ENCODE measurements at regions not wholly inside any gene's neighbourhood (a gene's known extent, or its start where the extent isn't known, plus 50 kb on each side); places are given as distances from the start of the nearest gene placed in this dataset.

DNA sequence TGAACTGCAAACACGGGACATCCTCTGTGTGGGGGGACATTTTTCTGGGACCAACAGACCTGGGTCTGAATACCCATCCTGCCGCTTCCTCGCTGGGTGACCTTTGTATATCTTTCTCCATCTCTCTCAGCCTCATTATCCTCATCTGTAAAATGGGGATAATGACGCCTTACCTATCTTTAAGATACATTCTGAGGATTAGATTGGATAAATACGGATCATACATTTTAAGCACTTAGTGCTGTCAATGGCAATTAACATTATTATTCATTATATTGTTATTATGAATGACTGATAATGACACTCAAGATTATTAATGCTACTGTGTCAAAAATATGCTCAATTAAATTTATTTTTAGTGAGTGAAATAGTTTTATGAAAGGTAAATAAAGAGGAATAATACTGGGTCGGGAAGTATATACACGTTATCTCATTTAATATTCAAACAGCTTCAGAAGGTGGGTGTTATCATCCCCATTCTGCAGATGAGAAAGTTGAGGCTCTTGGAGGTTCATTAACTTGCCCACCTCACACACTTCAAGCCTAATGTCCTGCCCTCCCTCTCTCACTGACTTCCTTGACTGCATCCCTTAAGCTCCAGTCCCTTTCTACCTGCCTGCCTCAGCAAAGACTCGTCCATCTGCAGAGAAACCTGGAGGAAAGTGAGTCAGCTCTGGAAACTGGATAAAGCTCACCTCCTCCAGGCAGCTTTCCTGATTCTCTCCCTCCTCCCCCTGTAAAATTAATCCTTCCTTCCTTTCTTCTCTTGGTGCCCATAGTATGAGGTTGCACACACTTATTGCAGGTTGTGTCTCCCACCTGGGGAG, 120.7 kb upstream of the JUN start:
- peaks cover 5% of the 10 kb centered on the region for H3K36me3 Mint-ChIP-seq (ENCODE audit: low read depth)
- peak overlapping the region; percentile 79 for H3K4me3 Mint-ChIP-seq
- H3K27ac Mint-ChIP-seq, result peak overlapping the region; percentile 85
- H3K27me3 Mint-ChIP-seq (ENCODE audit: low read depth), result no peaks in the 10 kb centered on the region
- peaks cover 37% of the 10 kb centered on the region for H3K4me1 Mint-ChIP-seq (ENCODE audit: low read depth)
- H3K9me3 Mint-ChIP-seq, result no peaks in the 10 kb centered on the region

GRCh38 chr1:58905126-58905490, 121.3 kb upstream of the JUN start:
- peak overlapping the region; percentile 68 for H3K27ac Mint-ChIP-seq
- no peaks in the 10 kb centered on the region for H3K9me3 Mint-ChIP-seq
- peak overlapping the region; percentile 72 for H3K4me3 Mint-ChIP-seq
- peaks cover 6% of the 10 kb centered on the region for H3K36me3 Mint-ChIP-seq (ENCODE audit: low read depth)
- no peaks in the 10 kb centered on the region for H3K27me3 Mint-ChIP-seq (ENCODE audit: low read depth)
- peaks cover 32% of the 10 kb centered on the region for H3K4me1 Mint-ChIP-seq (ENCODE audit: low read depth)

DNA sequence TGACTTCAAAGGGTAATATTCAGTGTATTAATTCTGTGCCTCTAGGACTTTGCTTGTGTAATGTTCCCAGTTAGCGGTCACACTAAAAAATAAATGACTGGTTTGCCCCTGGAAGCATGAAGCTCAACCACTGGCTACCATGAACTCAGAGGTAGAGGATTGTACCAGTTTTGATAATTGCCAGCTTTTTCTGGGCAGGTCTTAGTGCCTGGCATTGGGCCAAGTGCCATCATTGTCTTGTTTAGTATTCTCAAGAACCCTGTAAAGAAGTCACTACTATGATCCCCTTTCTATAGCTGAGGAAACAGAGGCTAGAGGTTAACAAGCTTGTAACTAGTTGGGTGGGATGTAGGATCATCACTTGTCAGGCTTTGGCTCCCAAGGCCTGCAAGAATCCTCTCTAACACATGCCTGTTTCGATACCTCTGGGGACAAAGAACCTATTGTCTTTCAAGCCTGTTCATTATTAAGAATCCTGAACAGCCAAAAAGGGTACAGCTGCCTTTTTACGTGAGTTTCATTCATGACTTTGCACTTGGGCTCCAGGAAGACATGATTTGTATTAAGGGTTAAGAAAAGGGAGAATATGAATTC, 121.9 kb upstream of the JUN start:
- no peaks in the 10 kb centered on the region for H3K27me3 Mint-ChIP-seq (ENCODE audit: low read depth)
- no peaks in the 10 kb centered on the region for H3K9me3 Mint-ChIP-seq
- H3K36me3 Mint-ChIP-seq (ENCODE audit: low read depth), result peaks cover 6% of the 10 kb centered on the region
- no peak overlapping the region for H3K4me3 Mint-ChIP-seq
- H3K4me1 Mint-ChIP-seq (ENCODE audit: low read depth), result peaks cover 32% of the 10 kb centered on the region
- H3K27ac Mint-ChIP-seq, result no peak overlapping the region

- H3K9me3 Mint-ChIP-seq, result no peaks in the 10 kb centered on the region
Measured at GRCh38 chr1:58907398-58907797, 123.6 kb upstream of the JUN start.

GRCh38 chr1:58908561-58909560, 125.0 kb upstream of the JUN start:
- Mint-ChIP-seq H3K27me3 (ENCODE audit: low read depth) (peaks cover 5% of the 10 kb centered on the region), H3K36me3 (ENCODE audit: low read depth) (peaks cover 13% of the 10 kb centered on the region), H3K27ac (no peak overlapping the region), H3K9me3 (peaks cover 6% of the 10 kb centered on the region), H3K4me1 (ENCODE audit: low read depth) (peaks cover 19% of the 10 kb centered on the region), H3K4me3 (no peak overlapping the region)

More at GRCh38 chr1:58907398-58907797, 123.6 kb upstream of the JUN start:
- Mint-ChIP-seq H3K4me3 (no peak overlapping the region), H3K4me1 (ENCODE audit: low read depth) (peaks cover 26% of the 10 kb centered on the region), H3K36me3 (ENCODE audit: low read depth) (peaks cover 9% of the 10 kb centered on the region), H3K27me3 (ENCODE audit: low read depth) (no peaks in the 10 kb centered on the region), H3K27ac (no peak overlapping the region)

DNA sequence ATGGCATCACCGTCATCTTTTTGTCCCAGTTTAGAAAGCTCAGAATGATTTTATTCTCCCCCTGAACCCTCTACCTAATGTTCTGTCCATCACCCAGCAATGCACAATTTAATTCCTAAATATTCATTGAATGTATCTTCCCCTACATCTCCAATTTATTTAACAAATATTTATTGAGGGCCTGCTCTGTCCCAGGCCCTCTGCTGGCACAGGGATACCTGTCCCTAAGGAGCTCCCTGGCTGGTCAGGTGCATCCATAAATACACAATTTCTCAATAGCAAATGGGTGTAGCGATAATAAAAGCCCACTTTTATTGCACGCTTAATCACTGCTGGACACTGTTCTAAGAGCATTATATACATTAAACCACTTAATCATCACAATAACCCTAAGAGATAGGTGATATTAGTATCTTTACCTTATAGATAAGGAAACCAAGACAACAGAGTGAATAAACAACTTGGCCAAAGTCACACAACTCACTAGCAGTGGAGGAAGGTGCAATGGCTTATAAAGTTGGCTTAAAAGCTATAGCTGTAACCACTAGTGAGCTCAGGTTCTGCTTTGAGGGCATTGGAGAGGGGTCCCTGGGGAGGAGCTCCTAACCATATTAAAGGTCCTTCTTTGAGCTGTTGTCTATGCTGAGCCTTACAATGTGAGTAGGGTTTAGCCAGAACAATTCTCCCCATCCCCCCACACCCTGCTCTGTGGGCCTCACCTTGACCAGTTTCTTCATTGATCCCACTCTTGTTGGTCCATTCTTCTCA, 126.3 kb upstream of the JUN start:
- Mint-ChIP-seq H3K9me3 (peaks cover 18% of the 10 kb centered on the region), H3K27me3 (ENCODE audit: low read depth) (peaks cover 9% of the 10 kb centered on the region), H3K4me1 (ENCODE audit: low read depth) (peaks cover 7% of the 10 kb centered on the region), H3K27ac (no peak overlapping the region), H3K36me3 (ENCODE audit: low read depth) (peaks cover 15% of the 10 kb centered on the region), H3K4me3 (no peak overlapping the region)

DNA sequence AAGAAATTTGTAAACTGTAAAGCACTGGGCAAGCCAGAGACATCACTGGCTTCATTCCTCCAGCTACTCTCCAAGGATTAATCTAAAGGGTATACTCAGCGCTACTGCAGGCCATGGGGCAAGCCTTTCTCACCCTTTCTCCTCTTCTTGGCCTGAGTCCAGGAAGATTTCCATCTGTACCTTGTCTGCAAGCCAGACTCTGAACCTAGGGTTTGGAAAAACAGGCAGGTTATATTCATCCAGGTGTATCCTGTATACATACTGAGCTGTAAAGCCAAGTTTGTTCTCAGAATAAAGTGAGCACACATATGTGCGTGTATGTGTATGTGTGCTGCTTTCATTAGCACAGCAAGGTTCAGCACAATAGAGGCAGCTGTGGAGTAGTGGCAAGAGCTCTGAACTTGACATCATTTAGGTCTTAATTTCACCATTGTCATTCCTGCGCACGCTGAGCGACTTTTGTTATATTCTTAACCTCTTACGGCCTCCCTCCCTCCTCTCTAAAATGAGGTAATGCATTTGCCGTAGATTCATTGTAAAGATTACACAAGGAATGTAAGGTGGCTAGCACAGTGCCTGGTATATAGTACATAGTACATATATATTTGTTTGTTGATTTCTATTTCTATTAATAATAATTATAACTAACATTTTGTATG, 128.1 kb upstream of the JUN start:
- Mint-ChIP-seq H3K27me3 (ENCODE audit: low read depth) (peaks cover 18% of the 10 kb centered on the region), H3K9me3 (peaks cover 31% of the 10 kb centered on the region)

GRCh38 chr1:58914925-58915324, 131.1 kb upstream of the JUN start:
- peaks cover 31% of the 10 kb centered on the region for H3K9me3 Mint-ChIP-seq
- H3K27ac Mint-ChIP-seq, result no peak overlapping the region
- no peak overlapping the region for H3K4me3 Mint-ChIP-seq
- H3K36me3 Mint-ChIP-seq (ENCODE audit: low read depth), result peaks cover 19% of the 10 kb centered on the region
- peaks cover 22% of the 10 kb centered on the region for H3K27me3 Mint-ChIP-seq (ENCODE audit: low read depth)
- H3K4me1 Mint-ChIP-seq (ENCODE audit: low read depth), result peaks cover 8% of the 10 kb centered on the region

More for the DNA sequence above, 128.1 kb upstream of the JUN start:
- H3K4me1 Mint-ChIP-seq (ENCODE audit: low read depth), result peaks cover 3% of the 10 kb centered on the region
- H3K4me3 Mint-ChIP-seq, result no peak overlapping the region
- no peak overlapping the region for H3K27ac Mint-ChIP-seq
- peaks cover 17% of the 10 kb centered on the region for H3K36me3 Mint-ChIP-seq (ENCODE audit: low read depth)

DNA sequence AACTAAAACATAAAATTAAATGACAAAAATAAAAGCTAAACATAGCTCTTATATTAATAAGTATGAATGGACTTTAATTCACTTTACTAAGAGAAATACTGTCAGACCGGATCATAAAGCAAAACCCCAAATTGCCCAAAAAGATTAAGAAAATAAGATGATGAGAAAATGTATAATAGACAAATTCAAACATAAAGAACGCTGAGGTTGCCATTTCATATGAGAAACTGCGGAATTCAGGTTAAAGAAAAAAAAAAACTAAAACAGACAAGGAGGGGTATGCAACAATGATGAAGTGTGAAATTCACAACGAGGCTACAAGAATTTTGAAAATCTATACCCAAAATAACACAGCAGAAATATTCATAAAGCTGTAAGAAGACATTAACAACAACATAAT, 133.6 kb upstream of the JUN start:
- H3K9me3 Mint-ChIP-seq, result peaks cover 31% of the 10 kb centered on the region
- H3K4me1 Mint-ChIP-seq (ENCODE audit: low read depth), result peaks cover 15% of the 10 kb centered on the region
- peaks cover 22% of the 10 kb centered on the region for H3K27me3 Mint-ChIP-seq (ENCODE audit: low read depth)
- no peak overlapping the region for H3K27ac Mint-ChIP-seq
- no peak overlapping the region for H3K4me3 Mint-ChIP-seq
- H3K36me3 Mint-ChIP-seq (ENCODE audit: low read depth), result peaks cover 18% of the 10 kb centered on the region

- Mint-ChIP-seq H3K27ac (no peak overlapping the region), H3K36me3 (ENCODE audit: low read depth) (peaks cover 12% of the 10 kb centered on the region), H3K27me3 (ENCODE audit: low read depth) (peaks cover 13% of the 10 kb centered on the region), H3K4me1 (ENCODE audit: low read depth) (peaks cover 29% of the 10 kb centered on the region), H3K9me3 (peaks cover 20% of the 10 kb centered on the region), H3K4me3 (no peak overlapping the region)
Measured at GRCh38 chr1:58919226-58919958, 135.5 kb upstream of the JUN start.

DNA sequence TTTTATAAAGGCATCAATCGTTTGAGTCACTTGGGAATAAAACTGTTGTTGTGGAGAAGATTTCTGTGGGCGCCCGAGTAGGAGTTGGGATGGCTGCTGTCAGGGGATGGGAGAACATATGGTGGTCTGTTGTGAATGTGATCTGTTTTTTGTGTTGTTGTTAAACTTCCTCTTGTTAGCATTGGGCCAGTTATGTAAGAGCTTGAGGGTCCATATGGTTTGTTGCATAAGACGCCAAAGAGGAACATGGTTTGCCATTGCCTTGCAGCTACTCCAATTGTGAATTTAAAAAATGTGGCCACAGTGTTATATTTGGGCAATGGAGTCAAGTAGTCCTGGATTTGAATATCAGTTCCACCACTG, 136.1 kb upstream of the JUN start:
- Mint-ChIP-seq H3K9me3 (peaks cover 15% of the 10 kb centered on the region), H3K4me1 (ENCODE audit: low read depth) (peaks cover 29% of the 10 kb centered on the region), H3K4me3 (no peak overlapping the region), H3K36me3 (ENCODE audit: low read depth) (peaks cover 10% of the 10 kb centered on the region), H3K27me3 (ENCODE audit: low read depth) (peaks cover 13% of the 10 kb centered on the region), H3K27ac (no peak overlapping the region)

GRCh38 chr1:58921342-58921741, 137.5 kb upstream of the JUN start:
- Mint-ChIP-seq H3K27ac (no peak overlapping the region), H3K27me3 (ENCODE audit: low read depth) (peaks cover 10% of the 10 kb centered on the region), H3K4me1 (ENCODE audit: low read depth) (peaks cover 34% of the 10 kb centered on the region), H3K9me3 (peaks cover 6% of the 10 kb centered on the region), H3K4me3 (no peak overlapping the region), H3K36me3 (ENCODE audit: low read depth) (peaks cover 10% of the 10 kb centered on the region)

GRCh38 chr1:58921751-58922150, 137.9 kb upstream of the JUN start:
- Mint-ChIP-seq H3K4me3 (no peak overlapping the region), H3K36me3 (ENCODE audit: low read depth) (peaks cover 10% of the 10 kb centered on the region), H3K9me3 (peaks cover 5% of the 10 kb centered on the region), H3K27me3 (ENCODE audit: low read depth) (peaks cover 6% of the 10 kb centered on the region), H3K27ac (no peak overlapping the region), H3K4me1 (ENCODE audit: low read depth) (peaks cover 35% of the 10 kb centered on the region)
